NCI-H510A (cell line): ENCODE measurements at regions not wholly inside any gene's neighbourhood (a gene's known extent, or its start where the extent isn't known, plus 50 kb on each side); places are given as distances from the start of the nearest gene placed in this dataset.

Experiments used
- DNase-seq: peaks from one replicate; lab custom pipeline; 2025; lab: John Stamatoyannopoulos, UW

DNA sequence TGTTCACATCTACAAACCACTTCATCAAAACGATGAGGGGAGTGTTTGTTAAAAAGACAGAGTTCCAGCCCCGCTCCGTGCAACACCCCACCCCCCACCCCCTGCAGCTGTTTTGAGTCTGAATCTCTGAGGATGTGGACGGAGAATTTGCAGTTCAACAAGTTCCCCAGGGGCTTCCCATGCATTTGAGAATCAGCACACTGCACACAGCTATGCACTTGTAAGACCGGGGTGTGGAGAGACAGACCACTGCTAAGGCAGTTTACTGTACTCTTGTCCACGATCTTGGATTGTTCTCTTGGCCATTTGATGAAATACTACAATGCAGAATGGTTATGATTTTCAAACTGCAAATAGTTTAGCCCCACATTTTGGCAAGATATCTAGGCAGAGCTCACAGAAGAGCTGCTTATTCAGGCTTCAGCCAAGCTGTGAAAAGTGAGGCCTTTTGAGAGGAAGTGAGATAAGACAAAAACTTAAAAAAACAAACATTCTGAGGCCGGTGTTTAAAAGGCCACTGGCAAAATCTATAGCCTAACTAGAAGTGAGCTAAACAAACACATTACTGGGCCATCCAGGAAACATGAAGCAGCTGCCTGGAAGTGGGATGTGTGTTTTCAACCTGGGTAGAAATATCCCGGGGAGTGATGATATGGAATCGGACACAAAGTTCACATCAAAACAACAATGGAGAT is 308.2 kb upstream of the ADAMTS9 start:
- no peak for DNase-seq

DNA sequence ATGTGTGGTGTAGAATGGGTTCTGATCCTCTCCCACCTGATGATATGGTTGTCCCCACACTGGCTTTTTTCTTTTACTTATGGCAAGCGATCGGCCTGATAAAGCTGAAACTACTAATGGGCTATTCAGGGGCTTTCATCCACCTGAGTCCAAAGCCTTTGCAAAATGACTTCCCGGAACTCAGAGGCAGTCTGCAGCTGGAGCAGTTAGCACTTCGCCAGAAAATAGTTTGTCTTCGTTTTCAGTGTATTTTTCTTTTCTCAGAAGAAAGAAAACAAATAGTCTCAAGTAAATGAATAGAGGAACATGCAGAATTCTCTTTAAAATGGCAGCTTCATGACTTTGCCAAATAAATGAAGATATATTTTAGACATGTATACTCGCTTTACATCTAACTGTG is 306.0 kb upstream of the ADAMTS9 start:
- no peak for DNase-seq

DNA sequence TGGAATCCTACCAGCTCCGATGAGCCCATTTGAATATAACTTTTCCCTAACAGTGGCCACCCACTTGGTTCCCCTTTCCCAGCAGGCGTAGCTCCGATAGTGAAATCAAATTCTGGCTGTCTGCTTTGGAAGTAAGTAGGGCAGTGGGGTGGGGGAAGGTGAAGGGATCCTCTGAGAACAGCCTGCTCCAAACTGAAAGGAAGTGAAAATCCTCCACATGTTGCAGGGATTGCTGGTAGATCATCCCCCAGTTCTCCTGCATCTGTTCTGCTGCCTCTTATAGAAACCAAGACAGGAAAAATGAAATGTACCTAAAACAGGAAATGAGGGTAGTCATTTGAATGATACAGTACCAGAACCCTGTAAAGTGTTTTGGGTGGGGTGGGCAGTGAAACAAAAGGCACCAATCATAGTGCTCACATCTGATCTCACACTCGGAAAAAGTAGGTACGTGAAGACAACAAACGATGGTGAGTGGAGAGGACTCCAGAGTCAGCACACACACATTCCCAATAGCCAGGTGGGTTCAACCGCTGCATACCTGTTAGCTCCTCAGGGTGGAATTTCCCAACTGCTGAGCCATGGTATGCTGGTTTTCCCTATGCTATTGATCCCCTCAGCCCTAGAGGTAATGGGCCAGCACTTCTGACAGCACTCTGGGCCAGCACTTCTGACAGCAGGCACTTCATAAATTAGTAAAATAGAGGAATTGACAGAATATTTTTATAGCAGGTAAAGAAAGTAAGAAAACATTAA is 304.9 kb upstream of the ADAMTS9 start:
- DNase-seq, result no peak

DNA sequence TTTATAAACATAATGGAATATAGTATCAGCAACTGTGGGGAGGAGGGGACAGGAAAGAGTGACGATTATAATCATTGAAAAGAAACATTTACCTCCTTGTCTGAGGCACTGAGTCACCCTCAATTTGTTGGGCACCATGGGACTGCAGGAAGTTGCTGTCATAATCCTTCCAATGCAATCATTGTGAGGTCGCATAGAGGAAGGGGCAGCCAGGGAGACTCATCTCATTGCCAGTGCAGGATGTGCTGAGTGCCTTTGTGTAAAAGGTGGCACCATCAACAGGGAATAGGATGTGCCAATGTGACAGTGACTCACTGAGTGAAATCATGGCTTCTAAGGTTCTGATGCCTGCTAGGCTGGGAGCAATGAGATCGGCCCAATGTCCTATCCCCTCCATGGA is 300.4 kb upstream of the ADAMTS9 start:
- no peak for DNase-seq

DNA sequence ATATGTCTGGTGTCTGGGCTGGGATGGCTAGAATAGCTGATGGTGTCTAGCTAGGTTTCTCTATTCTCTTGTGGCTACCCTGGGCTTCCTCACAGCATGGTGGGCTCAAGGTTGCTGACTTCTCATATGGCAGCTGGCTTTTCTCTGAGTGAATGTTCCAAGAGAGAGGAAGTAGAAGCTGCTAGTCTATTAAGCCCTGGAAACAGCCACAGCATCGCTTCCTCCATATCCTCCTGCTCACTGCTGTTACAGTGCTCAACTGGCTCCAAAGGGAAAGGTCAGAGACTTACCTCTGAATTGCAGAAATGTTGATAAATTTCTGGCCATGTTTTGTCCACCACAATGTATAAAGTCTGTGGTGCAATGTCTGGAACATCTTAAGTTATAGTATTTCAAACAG is 299.9 kb upstream of the ADAMTS9 start:
- no peak for DNase-seq

DNA sequence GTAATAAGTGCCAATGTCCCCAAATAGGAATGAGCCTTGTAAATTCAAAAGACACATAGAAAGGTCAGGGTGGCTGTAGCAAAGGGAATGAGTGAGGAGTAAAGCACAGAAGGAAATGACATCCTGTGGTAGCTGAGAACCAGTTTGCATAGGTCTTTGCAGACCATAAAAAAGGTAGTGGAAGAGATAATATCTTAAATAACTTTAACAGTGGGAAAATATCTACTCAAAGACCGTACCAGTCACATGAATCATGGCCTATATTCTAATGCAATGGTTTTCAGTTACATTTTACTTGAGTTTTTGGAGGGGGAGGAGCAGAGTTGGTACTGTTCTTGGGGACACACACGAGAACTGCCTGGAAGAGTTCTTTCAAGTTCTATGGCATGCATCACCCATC is 297.3 kb upstream of the ADAMTS9 start:
- no peak for DNase-seq

DNA sequence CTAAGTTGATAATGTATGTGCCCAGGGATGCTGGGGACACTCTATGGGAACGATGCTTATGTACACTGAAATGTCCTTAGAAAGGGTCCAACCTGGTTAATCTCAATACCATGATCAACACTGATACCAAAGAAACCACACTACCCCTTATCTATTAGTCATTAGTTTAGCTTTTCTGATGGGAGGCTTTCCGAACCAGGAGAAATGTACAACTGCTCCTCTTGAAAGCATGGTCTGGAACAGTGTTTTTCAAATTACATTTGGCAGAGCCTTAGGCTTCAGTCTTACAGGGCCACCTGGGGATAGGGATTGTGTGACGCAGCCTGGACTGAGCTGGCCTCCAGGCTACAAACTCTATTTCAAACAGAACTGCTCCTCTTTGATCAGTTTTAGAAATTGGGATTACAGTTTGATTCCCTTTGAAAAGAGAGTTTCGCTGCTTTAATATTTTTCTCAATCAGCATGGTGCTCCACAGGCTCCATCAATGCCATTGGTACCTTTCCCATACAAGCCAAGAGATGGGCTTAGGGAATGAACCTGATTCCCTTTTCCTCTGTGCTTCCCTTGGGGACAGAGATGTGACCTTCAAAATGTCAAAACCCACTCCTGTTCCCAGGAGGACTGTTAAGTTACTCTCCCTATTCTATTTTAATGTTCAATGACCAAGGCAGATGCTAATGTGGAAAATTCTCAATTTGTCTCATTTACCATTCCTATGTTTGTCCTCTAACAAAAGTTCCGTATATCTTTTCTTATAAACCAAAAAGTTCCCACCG is 296.0 kb upstream of the ADAMTS9 start:
- no peak for DNase-seq

DNA sequence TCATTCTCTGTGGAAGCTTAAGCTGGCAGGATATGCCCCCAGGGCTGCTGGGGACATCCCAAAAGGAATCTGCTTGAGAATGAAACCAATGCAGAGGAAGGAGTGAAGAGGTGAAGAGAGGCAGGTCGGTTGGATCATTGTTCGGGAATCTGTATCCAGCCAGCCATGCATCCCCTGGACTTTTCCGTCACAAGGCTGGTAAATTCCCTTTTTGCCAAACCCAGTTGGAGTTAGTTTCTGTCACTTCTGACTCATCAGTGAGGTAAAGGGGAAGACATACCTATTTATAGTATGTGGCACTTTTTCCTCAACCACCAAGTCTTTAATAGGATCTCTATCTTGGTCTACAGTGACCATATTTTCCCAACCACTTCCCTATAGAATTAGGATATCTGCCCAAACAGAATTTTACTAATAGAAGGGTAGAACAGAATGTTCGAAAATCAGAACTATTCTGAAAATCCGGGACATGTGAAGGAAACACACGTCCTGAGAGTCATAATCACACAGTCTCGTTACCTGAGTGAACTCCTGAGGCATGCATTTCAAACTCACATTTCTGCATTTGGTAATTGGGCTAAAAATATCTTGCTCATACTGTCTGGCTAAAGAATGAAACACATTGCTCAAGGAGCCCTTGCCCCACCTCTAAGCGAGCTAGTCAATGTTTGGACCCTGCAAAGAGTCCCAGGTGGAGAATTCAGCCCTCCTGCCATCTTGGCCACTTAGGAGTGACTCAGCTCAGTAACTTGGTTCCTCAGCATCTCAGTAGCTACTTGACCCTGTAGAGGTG is 289.7 kb upstream of the ADAMTS9 start:
- DNase-seq, result no peak

DNA sequence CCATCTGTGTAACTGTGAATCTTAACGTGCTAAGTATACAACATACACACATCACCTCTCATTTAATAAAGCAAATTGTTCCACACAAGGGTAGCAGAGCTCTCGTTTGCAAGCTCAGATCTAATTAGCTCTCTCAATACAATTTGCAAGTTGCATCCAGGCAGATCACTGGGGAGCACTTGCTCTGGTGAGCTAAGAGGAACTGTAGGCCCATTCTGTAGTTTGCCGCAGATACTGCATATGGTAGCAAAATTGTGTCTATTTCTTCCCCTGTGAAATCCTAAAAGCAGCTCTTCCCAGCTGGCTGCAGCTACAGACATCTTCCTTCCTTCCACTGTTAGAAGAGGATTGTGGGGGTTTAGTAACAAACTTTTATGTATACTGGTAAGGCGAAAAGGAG is 288.7 kb upstream of the ADAMTS9 start:
- DNase-seq, result no peak

DNA sequence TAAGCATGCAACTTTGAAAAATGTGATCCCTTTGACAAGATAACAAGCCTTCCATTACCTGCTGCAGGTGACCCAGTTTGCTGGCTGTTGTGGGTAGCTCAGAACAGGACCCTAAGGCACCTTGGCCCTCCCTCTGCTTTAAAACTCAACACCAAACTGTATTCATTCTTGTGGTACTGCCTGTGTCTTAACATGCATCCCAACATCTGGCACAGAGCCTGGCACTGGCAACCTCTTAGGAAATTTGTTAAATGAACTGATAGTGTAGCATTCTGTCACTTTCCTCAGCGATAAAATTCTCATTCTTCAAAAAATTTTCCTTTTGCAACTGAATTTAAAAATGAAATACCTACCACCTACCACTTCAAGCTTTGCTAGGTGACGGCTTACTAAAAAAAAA is 287.3 kb upstream of the ADAMTS9 start:
- DNase-seq, result no peak

DNA sequence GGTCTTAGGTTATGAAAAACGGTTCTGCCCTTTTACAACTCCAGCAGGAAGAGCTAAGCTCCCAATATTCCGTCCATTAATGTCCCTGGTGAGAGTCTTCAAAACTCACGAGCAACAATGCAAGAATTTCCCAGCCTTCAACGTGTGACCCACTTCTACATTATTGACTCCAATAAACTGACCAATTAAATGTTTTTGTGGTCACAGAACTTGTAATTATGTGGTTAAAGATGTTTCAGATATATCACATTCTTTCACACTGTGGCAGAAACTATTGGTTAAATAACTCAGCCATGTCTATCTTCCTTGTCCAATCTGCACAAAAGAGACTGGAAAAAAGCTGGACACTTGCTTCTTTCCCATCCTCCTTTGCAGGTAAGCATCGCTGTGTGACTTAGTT is 286.6 kb upstream of the ADAMTS9 start:
- DNase-seq, result no peak

DNA sequence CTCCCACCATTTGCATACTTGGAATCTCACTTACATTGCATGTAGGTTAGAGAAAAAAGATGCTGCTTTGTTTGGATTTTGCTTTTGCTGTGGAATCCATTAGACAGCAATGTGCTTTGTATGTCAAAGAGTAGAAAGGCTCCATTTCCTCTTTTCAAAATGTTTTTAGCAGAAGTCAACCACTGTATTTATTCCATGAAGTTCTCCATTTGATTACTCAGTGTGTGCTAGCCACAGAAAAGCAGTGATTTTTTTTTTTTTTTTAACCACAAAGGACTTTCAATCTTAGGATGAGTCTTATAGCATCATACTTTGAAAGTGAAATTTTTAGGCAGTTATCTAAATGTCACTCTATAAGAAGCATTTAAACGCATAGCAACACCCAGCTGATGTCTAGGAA is 285.0 kb upstream of the ADAMTS9 start:
- DNase-seq, result no peak

DNA sequence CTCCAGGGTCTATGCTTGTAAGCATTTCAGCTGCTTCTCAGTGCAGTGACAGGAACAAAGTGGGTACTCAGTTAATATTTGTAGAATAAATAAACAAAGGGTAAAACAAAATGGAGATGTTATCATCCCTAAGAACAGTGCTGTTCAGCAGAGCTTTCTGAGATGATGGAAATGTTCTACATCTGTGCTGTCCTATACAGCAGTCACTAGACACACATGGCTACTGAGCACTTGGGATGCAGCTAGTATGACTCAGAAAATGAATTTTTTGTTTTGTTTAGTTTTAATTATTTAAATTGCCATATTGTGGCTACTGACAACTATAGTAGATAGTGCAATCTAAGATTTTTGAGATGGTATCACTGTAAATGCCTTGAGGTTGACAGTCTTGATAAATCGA is 283.8 kb upstream of the ADAMTS9 start:
- no peak for DNase-seq

DNA sequence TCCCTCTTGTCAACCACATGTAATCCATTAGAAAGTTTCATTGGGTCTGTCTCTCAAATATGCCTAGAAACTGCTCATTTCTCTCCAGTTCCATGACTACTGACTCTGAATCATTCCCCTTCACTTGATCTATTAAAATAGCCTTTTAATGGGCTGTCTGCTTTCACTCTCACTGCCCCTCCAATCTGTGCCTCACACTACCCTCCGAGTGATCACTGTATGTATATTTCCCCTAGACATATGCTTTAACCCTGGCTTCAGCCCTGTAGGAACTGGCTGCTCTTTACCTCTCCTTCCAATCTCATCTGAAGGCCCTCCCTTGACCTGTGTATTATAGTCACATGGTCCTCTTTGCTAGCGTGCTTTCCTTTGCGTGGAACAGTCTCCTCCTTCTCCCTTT is 282.8 kb upstream of the ADAMTS9 start:
- no peak for DNase-seq

DNA sequence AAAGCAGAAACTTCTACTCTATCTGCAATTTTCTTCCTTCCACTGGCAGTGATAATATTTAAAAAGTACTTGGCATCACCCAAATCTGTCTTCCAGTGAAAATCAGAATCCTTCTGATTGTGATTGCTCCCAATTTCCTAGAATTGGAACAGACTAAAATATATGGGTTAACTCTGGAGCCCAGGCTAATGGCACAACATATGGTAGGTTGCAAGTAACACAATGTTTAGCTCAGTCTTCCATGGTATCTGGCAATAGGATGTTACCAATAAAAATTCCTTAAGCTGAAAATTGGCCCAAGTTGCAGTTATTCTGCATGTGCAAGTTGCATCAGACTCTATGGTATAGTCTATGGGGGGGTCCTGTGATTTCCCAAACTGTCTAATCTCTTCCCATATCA is 273.5 kb upstream of the ADAMTS9 start:
- DNase-seq, result no peak

DNA sequence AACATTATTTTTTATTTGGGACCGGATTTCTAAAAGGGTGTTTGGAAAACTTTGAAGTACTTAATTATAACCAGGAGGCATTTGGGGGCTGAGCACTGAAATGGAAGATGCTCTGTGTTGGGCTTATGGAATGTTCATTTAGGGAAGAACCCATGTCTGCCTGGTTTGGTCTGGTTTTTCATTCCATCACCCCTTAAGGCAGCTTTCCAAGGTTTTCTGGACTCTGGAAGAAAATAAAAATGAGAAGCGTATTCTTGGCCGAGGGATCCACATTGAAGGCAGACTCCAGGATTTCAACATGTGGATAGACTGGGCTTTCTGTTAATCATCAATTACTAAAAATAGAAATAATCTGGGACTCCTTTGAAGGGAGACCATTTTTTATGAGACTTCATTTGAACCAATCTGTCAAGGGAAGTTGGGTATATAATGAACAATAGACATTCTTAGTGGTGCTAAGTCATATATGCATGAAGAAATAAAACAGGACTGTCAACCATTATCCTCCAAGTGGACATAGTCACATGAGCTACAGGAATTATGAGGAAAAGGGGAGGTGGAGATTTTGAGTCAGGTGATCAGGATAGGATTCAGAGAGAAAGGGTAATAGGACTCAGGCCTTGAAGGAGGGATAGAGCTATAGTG is 270.5 kb upstream of the ADAMTS9 start:
- DNase-seq, result no peak

DNA sequence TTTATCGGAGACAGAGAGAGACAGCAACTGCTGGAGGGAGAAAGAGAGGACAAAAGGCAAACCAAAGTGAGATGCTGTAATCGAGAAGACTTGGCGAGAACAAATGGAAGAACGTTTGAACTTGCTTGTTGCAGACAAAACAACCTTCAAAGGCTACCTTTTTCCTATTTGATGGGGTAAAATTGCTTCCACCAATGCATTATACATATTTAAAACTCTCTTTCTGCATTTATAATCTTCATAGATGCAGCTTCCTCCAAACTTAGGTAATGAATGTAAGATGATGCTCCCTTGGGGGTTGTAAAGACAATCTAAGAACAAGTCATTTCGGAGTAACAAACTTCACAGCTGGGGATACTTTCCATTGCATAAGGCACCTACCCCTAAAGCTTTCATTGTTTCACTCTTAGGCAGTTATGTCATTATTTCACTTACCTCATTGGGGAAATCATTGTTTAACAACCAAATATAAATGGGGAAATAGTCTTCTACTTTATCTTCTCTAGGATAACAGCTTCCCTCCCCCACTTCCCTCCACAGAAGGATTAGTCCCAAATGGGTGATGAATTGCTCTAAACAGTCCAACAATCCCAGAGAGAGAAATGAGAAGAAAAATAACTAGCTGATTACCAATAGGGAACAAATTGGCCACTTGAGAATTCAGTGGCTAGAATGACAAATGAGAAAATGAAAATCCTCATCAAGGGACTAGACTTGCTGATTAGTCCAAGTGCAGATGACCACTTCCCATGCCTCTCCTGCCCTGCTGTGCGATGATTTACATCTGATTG is 269.8 kb upstream of the ADAMTS9 start:
- DNase-seq, result no peak

DNA sequence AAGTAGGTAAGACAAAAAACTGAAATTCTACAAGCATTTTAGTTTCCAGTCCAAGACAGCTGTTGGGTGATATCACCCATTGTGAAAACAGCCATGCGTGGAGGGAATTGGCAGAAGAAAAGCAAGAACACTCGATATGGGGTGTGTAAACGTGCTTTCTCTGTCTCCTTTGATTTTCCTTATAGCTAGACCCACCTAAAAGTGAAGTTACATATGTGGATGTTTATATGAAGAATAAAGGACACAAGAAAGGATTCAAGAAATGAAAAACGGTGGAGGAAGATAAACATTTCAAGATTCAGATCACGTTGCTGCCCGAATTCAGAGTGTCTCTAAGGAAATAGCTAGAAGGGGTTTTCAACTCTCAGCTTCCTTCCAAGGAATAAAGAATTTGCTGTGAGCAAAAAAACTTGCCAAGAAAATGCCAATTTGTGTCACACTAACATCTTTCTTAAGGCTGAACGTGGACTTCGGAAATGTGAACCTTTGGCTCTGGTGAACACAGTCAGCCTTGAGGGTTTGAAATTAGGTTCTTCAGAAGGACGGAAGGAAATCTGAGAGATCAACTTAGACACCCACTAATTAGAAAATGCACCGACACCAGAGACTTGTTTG is 269.0 kb upstream of the ADAMTS9 start:
- DNase-seq, result no peak

DNA sequence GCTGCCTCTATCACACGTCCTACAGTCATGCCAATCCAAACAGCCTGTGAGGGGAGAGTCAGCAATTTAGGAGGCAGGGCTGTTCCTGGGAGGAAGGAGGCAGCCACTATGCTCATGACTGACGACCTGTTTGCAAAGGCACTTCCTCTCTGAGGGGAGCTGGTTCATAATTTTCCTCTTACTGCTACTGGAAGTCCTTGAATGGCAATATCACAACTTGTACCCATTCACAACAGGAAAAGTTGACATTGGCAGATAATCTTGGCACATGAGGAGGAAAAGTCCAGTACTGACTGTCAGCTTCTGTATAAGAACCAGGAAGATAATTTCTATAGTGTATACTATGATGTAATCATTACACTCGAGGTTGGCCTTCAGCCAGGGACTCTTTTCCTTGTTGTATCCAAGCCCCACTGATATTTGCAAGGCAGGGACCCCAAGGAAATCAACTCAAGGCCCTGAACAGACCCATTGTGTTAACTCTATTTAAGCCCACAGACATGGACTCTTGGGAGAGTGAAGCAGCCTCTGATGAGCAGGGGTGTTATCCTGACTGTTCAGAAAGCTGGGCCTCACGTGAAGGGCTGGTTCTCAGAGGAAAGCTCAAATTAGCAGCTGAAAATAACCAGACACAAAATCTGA is 267.3 kb upstream of the ADAMTS9 start:
- no peak for DNase-seq

DNA sequence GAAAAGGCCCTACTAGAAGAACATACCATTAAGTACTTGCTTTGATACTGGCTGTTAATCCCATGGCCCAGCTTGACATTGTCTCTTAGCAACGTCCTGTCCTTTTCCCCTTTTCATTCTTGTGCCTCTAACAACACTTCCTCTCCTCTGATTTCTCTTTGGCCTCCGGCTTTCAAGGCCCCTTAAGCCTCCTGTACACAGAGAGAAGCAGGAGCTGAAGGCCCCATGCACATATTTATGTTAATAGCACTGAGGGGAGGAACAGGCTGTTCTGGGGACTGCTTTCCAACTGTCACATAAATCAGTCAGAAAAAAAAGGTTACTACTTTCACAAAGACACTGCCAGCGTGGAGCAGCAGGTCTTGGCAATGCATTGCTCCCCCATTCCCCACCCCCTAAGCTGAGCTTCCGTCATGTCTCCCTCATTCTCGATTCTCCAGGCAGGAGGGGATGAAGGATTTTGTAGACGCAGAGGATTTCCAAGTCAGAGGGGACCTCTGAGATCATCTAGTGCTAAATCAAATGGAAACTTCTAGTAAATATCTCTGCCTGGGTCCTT is 257.4 kb upstream of the ADAMTS9 start:
- no peak for DNase-seq
